HG03571 (cell line): ENCODE measurements at regions not wholly inside any gene's neighbourhood (a gene's known extent, or its start where the extent isn't known, plus 50 kb on each side); places are given as distances from the start of the nearest gene placed in this dataset.
"Not testable (repeated sequence)": the region's sequence is repeated elsewhere in the genome, so short reads cannot be mapped to it uniquely, and the experiment has no call there.

Source experiments
- ATAC-seq: cut with Tn5 transposase; IDR thresholded peaks from one replicate; pipeline ENCODE4 v1.9.1; 2021; ENCODE audit not compliant: unreplicated experiment

GRCh38 chr15:77910030-77910911 is 167.2 kb downstream of the TBC1D2B start:
- not testable (repeated sequence) for ATAC-seq

GRCh38 chr15:77909182-77909940 is 168.2 kb downstream of the TBC1D2B start:
- ATAC-seq = no peak

DNA sequence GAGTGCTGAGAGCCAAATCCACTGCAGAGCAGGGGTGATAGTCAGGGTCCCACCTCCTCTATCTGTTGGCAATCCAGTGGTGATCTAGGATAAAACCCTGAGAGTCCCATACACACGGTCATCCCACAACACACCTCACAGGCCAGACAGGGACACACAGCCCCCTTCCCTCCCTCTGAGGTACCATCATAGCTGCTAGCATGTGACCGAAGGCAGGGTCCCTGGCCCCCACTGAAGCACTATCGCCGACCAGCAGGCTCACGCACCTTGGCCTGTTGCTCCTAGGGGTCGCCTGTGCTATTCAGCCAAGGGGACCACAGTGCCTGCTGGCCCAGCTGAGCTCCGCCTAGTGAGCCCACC is 168.8 kb downstream of the TBC1D2B start:
- ATAC-seq = not testable (repeated sequence)

GRCh38 chr15:77907824-77908751 is 169.4 kb downstream of the TBC1D2B start:
- ATAC-seq = no peak

GRCh38 chr15:77906062-77906990 is 171.2 kb downstream of the TBC1D2B start:
- not testable (repeated sequence) for ATAC-seq

GRCh38 chr15:77905301-77905920 is 172.1 kb downstream of the TBC1D2B start:
- ATAC-seq = no peak

DNA sequence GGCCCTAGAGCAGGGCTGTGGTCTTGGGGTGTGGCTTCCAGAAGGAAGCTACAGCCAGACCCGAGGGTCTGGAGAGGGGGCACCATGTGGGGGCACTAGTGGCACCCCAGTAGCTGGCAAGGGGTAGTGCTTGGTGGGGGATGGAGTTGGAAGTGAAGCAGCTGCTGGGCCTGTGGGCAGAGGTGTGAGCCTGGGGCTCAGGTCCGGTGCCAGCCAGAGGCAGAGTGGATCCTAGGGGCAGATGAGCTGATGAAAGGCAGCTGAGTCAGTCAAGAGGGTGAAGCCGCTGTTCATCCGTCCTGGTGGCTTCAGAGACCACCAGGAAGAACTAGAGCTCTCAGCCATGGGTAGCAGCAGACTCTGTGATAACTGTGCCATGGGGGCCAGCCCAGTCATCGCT is 172.6 kb downstream of the TBC1D2B start:
- no peak for ATAC-seq

DNA sequence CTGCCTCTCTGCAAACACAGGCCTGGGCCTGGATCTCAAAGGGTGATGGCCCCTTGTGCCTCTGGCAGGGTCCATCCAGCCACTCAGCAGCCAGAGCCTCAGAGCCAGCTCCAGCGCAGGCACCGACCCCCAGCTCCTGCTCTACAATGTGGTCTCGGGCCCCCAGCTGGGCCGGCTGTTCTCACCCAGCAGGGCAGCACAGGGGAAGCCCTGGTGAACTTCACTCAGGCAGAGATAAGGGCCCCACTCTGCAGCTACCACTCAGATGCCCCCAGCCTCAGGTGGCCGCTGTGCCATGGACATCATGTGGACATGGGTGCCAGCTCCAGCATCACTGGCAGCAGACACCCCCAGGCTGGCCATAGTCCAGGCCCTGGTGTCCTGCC is 173.1 kb downstream of the TBC1D2B start:
- ATAC-seq = no peak

- not testable (repeated sequence) for ATAC-seq
Observed at GRCh38 chr15:77903761-77904435, 173.6 kb downstream of the TBC1D2B start.

DNA sequence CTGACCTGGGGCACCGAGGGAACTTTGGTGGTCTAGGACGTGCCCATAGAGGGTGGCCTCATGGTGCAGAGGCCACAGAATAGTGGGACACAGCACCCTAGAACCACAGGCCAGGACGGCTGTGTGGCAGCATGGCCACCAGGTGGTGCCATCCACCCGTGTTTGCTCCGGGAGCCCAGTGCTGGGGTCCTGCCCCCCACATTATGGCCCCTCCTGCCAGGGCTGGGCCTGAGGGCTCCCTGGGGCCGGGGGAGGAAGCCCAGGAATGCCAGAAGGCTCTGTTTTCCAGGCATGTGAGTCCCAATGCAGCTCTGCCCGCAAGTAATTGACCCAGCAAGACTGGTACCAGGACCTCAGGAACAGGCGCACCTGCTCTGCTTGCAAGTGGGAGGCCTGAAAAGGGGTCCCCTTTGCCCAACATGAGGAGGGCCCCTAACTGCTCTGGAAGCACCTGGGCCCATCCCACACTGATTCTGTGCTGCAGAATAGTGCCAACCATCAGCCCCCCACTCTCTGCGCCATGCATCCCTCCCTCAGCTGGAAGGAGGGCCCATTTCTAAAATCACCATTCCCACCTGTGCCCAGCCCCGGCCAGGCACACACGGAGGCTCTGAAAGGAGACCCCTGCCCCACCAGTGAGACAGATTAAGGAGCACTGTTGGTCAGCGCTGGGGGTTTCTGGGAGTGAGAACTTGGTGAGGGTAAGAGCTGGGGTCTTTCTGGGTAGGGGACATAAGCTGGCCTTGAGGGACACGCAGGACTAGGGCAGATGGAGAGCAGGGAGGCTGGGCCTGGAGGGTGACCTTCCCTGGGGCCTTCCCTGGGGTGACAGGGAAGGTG is 174.4 kb downstream of the TBC1D2B start:
- not testable (repeated sequence) for ATAC-seq

- ATAC-seq = no peak
Observed at GRCh38 chr15:77901921-77902750, 175.4 kb downstream of the TBC1D2B start.

DNA sequence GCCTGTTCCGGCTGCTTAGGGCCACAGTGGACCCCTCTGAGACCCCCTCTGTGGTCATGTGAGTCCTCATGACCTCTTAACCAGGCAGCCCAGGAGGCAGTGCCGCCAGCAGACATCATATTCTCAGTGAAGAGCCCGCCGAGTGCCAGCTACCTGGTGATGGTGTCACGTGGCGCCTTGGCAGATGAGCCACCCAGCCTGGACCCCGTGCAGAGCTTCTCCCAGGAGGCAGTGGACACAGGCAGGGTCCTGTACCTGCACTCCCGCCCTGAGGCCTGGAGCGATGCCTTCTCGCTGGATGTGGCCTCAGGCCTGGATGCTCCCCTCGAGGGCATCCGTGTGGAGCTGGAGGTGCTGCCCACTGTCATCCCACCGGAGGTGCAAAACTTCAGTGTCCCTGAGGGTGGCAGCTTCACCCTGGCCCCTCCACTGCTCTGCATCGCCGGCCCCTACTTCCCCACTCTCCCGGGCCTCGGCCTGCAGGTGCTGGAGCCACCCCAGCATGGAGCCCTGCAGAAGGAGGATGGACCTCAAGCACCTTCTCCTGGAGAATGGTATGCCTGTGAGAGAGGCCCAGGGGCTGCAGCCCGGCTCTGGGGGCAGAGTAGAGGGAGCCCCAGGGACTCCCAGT is 176.1 kb downstream of the TBC1D2B start:
- ATAC-seq = no peak

DNA sequence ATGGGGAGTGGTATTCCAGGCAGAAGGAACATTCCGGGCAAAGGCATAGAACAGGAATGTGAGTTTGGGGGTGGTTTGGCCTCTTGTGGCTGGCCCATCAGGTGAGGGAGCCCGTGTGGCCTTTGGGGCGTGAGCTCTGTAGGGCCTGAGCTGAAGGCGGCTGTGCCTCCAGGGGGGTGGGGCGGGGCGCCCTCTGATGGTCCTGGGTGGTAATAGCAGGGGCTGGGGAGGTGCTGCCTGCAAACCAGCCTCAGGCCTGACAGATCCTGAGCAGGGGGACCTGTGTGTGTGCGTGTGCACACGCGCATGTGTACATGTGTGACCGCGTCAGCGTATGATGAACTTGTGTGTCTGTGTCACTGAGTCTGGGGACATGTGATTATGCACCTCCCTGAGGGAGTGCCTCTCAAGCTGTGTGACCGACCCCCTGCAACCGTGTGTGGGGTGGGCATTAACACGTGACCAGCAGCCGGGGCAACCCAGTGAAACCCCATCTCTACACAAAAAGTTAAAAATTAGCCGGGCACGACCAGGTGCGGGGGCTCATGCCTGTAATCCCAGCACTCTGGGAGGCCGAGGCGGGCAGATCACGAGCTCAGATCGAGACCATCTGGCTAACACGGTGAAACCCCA is 177.1 kb downstream of the TBC1D2B start:
- not testable (repeated sequence) for ATAC-seq

- not testable (repeated sequence) for ATAC-seq
Observed at GRCh38 chr15:77899776-77900175, 177.7 kb downstream of the TBC1D2B start.

DNA sequence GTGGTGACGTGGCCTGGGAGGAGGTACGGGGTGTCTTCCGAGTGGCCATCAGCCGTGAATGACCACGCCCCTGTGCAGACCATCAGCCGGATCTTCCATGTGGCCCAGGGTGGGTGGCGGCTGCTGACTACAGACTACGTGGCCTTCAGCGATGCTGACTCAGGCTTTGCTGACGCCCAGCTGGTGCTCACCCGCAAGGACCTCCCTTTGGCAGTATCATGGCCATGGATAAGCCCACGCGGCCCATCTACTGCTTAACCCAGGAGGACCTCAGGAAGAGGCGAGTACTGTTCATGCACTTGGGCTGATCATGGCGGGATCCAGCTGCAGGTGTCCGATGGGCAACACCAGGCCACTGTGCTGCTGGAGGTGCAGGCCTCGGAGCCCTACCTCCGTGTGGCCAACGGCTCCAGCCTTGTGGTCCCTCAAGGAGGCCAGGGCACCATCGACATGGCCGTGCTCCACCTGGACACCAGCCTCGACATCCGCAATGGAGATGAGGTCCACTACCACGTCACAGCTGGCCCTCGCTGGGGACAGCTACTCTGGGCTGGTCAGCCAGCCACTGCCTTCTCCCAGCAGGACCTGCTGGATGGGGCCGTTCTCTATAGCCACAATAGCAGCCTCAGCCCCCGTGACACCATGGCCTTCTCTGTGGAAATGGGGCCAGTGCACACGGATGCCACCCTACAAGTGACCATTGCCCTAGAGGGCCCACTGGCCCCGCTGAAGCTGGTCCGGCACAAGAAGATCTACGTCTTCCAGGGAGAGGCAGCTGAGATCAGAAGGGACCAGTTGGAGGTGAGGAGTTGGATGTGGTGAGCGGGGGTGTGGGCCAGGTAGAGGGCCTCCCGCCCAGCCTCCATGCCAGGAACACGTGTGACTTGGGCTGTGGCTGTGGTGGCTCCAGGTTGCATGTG is 178.4 kb downstream of the TBC1D2B start:
- no peak for ATAC-seq
